HTR-8/SVneo (cell line): ENCODE measurements at regions not wholly inside any gene's neighbourhood (a gene's known extent, or its start where the extent isn't known, plus 50 kb on each side); places are given as distances from the start of the nearest gene placed in this dataset.

Experiments used
- DNase-seq: peaks from one replicate; pipeline ENCODE4 v3.0.0; 2011; ENCODE audit warnings: low spot score, mixed read lengths; ENCODE audit not compliant: insufficient read length
- FAIRE-seq: peaks from 2 replicates; lab custom pipeline; 2011; peaks lifted over from hg19 to GRCh38; lab: Jason Lieb, UNC

DNA sequence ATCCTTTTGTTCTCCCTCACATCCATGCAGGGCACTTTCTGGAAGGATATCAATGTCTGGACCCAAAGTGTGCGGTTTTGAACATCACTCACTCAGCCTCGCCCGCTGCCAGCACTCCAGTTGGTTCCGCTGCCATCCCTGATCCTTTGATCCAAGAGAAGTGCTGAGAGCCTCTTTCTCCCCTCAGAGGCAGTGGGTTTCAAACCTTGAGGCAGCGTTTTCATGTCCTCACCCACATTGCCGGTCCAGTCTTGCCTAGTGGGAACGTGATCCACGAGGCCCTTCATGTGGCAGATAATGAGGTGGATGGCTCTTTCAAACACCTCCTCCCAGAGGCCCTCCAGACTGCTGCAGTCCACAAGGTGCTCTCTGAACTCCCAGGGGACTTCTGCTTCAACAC is 122.2 kb downstream of the ACTL8 start:
- FAIRE-seq (no peak), DNase-seq (no peak)

DNA sequence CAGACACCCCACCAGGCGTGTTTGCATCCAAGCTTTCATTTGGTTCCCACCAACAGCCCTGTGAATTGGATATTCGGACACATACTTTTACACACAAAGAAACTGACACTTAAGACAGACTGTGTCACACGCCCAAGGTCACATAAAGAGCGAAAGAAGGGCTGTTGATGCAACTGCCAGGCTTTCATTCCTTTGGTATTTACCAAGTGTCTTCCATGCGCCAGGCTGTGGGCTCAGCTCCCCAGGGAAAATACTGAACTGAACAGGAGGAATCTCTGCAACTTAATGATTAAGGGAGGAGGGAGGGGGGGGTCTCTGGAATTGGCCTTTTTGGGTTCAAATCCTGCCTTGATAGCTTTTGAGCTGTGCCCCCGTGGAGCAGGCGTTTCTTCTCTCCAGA is 122.8 kb downstream of the ACTL8 start:
- no peak for FAIRE-seq
- DNase-seq: no peak

DNA sequence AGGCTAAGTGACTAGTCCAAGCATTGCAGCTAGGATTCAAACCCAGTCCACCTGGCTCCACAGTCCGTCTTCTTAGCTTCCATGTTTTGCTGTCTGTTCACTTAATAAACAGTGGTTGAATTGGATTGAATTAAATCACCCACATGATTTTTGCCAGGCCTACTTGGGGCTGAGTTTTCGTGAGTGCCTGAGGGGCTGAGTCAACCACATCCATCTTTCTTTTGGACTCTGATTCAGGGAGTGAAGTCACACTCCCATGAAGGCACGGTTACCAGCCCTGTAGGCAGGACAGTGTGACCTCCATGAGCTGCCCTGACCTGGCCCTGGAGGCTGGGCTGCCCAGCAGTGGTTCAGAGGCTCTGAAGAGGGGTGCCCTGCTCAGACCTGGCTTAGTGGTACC is 123.7 kb downstream of the ACTL8 start:
- DNase-seq (peak; percentile 60), FAIRE-seq (peak; percentile 67)

DNA sequence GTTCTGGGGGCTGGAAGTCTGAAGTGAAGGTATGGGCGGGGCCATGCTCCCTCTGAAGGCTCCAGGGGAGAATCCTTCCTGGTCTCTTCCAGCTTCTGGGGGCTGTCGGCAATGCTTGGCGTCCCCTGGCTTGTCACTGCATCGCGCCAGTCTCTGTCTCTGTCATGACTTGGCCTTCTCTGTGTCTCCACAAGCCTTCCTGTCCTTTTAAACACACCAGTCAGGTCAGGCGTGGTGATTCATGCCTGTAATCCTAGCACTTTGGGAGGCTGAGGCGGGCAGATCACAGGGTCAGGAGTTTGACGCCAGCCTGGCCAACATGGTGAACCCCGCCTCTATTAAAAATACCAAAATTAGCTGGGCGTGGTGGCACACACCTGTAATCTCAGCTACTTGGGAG is 125.3 kb downstream of the ACTL8 start:
- FAIRE-seq: no peak
- no peak for DNase-seq

DNA sequence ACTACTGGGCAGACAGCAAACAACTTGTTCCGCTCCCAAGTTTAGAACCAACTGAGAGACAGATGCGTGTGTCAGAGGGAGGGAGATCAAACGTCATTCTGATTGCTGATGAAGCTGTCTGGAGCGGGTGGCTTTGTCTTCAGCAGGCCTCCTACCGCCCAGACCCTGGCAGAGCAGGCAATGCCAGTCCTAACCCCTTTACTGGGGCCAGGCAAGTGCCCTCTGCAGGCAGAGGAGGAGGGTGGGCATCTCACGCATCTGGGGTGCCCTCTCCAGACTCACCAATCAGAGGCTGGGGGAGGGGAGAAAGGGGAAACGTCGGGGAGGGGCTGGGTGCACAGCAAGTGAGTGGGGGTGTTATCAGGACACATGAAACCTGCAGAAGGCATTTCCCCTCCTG is 126.6 kb downstream of the ACTL8 start:
- DNase-seq: no peak
- no peak for FAIRE-seq

DNA sequence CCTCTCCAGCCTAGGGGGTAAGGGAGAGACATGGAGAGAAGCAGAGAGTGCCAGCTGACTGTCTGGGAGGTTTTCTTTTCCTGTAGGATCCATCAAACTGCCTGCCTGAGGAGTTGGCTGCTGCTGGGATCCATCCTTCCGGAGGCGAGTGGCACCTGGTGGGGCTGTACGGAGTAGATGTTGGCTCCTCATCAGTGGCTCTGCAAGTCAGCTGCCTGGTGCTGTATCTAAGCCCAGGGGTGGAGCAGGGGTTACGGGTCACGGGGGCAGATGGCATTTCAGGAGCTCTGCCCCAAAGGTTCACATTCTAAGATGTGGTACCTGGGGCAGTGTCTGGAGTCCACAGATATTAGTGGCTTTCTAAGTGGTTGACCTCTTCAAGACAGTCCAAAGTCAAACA is 128.0 kb downstream of the ACTL8 start:
- FAIRE-seq (no peak), DNase-seq (no peak)

DNA sequence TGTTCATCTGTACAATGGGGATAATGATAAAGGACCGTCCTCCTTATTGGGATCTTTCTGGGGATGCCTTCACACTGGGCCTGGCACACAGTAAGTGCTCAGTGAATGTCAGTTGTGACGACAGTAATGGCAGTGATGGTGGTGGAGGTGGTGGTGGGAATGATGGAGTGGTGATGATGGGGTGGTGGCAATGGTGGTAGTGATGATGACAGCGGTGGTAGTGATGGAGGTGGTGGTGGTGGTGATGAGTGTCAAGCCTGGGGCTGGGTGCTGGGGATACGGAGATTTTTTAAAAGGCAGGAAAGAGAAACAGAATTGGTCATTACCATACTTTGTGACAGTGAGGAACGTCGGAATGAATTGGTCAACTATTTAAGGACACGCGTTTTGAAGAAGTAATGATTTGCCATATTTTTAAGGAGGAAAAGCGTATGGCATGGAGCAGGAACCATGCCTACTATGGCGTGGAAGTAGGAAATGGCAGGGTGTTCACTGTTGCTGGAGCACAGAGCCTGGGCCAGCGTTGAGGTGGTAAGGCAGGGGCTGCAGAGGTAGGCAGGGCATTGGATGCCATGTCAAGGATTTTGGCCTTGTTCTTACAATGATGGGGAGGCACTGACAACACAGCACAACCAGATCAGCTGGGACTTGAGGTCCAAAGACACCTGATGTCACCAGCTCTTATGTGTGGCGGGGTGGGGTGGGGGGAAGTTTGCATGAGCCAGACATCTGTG is 128.7 kb downstream of the ACTL8 start:
- FAIRE-seq: no peak
- DNase-seq: no peak

DNA sequence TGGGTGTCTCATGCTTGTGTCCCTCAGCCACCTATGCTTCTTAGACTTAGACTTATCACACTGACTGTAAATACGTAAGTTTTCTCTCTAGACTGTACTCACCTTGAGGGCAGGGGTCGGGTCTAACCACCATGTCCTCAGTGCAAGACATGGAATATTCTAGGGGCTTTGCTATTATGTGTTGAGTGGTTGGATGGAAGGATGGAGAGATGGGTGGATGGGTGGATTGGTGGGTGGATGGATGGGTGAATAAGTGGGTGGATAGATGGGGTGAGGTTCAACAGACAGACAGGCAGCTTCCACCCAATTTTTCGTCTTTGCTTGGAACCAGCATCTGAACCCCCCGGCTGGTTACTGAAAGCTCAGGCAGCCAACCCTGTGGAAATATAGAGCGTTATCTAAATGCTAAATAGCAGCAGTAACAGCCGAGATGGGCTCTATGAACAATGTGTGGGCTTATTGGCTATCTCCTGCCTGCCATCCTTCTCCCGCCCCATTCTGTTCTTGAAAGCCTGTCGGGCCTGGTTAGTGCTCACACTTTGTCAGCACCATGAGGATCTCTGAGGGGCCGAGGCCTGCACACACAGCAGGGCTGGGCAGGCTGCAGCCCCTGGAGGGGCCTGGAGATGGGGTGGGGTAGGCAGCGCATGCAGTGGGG is 130.7 kb downstream of the ACTL8 start:
- no peak for DNase-seq
- FAIRE-seq: no peak

DNA sequence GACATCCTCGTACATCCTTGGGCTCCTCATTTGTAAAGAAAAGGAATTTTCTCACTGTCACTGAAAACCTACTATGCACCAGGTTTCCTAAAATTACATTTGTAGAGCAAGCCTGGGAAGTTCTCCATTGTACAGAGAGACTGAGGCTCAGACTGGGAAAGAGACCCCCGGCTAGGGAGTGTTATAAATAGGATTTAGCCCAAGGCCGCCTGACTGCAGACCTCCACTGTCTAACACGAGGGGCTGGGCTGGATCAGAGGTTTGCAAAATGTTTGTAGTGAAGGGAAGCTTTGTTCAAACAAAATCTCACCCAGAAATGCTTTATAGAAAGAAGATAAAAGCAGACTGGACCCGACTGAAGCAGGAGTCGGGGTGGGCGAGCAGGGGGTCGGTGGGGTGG is 131.3 kb downstream of the ACTL8 start:
- DNase-seq: no peak
- no peak for FAIRE-seq

DNA sequence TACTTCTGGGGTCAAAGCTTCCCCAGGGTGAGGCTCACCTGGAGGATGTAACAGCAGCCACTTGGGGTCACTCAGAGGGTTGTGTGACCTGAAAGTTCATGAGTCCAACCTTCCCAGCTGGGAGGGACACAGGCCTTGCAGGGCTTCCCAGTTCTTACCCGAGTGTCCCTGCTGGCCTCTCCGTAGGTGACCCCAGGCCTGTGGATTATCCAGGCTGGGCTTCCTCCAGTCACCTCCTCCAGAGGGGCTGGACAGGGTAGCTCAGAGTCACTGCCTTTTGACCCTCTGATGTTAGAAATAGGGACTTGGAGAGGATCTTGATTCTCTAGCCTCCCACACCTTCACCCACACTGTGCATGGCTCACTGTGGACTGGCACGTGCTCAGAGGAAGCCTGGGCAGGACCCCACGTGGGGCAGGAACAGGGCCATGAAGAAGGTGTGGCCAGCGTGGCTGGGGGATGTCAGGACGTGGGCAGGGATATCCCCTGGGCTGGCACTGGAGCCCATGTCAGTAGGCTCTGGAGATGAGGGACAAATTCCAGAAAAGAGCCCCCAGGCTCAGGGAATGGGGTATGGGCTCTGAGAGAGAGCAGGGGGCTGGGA is 131.8 kb downstream of the ACTL8 start:
- FAIRE-seq: no peak
- no peak for DNase-seq

DNA sequence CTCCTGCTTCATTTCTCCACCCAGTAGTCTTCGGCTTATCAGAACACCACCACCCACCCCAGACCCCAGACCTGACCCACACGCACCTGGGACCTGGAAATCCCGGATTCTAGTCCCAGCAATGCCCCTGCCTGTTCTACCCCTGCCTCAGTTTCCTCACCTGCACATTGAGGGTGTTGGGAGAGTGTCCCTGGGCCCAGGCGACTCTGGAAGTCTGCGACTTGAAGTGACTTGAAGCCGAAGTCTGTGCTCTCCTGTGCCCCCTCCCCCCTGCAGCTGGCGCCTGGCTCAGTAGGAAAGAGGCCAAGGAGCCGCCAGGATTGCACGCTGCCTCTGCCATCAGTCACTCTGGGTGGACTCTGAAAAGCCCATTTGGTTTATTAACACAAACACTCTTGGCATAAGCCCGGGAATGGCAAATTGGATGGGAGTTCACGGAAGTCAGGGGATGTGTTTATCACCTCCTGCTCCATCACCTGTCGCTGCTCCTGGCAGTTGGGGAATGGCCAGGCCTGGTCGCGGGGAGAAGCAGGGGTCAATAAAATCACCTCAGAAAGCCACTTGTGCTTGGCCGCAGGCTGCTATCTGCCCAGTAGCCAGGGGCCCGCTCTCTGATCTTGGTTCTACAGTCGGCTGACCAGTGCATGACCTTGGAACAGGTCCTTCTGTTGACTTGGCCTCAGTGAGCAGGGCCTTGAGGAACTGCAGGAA is 132.7 kb downstream of the ACTL8 start:
- FAIRE-seq: no peak

DNA sequence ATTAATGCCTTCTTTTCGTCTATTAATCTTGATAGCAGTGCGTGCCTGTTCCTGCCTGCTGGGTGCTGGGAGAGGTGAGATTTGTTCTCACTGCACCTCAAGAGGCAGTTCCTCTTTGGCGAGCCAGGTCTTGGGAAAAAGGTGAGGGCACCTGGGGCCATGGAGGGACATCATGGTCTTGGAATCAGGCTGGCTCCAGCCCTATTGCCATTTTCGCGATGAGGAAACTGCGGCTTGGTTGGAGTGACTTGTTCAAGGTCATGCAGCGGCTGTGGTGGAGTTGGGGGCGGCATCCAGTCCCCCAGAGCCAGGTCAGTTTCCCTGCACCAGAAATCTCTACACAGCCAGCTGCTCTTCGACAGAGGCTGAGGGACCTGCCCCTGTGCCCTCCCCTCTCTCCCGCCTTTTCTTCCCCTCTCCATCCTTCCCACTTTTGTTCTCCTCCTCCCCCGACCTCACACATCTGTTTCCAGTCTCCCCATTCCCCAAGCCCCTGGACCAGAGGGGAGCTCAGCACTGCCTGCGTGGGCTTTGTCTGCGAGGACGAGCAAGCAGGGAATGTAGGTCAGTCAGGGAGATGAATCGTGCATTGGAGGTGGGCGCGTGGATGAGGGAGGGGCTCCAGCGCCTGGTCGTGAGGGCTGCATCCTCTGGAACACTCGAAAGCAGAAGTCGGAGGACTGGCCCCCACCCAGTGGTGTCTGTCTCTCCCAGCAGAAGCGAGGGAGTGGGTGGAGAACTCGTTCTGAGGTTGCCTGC is 135.1 kb downstream of the ACTL8 start:
- FAIRE-seq: no peak
- no peak for DNase-seq

More for the DNA sequence above, 132.7 kb downstream of the ACTL8 start:
- DNase-seq: no peak

DNA sequence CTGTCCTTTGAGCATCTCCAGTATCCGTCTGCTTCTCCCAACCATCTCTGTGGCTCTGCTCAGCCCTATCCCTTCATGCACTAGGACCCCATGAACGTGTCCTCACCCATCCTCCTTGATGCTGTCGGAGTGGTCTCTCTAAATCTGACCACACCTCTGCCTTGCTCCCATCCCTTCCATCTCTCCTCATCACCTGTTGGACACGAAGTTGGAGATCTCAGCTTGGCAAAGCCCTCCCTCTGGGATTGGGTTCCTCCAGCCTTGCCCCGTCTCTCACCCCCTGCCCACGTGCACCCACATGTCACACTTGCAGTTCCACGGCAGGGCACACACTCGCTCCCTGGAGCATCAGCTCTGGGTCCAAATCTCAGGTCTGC is 135.7 kb downstream of the ACTL8 start:
- DNase-seq: no peak

DNA sequence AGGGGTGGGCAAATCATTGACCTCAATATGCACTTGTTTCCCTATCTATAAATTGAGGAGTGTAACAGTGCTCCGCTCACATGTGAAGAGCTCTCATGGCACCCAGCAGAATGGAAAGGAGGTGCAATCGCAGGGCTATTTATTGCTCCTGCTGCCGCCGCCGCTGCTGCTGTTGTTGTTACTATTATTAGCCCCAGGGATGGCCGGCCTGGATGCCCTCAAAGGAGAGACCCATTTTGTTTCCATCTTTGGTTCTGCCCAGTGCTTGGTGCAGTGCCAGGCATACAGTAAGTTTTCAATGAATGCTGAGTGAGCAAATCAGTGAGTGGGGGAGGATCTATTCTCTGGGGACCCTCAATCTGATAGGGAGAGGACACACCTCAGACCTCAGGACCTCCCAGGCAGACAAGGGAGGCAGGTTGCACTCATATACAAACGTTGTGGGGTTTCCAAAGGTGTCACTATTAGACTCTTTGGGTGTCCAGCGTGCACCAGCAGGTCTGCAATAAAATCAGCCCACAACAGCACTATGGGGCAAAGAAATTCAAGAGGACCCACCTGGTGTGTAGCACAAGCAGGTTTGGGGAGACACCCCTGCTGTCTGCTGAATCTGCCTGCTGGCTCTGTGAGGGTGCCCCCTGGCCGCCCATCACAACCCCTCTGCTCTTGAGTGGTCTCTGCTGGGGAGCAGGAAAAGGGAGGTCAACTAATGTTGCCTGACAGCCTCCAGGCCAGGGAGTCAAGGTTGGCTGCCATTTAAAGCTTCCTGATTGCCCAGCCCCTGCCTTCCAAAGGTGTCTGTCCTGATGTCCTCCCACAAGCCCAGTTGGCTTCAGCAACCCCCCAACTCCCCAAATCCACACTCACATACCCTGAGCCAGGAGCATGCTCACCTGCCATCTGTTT is 136.3 kb downstream of the ACTL8 start:
- FAIRE-seq (no peak), DNase-seq (no peak)

More for the DNA sequence above, 135.7 kb downstream of the ACTL8 start:
- FAIRE-seq: no peak

DNA sequence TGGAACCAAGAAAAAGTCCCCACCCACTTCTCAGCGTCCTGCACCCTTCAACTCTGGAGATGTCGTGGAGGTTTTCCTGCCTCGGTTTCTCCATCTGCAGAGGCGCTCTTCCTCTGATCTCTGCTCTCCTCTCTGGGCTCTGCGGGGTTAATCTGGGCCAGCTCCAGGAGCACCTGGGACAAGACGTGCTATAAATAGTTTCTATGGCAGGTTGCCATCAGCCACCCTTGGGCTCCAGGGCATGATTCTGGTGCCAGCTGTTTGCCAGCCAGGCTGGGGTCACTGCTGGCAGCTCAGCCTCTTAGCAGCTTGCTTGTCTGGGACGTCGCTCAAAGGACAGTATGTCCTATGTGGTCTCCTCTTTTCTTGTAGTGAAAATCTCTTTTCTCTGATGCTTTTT is 137.1 kb downstream of the ACTL8 start:
- DNase-seq (no peak), FAIRE-seq (no peak)

DNA sequence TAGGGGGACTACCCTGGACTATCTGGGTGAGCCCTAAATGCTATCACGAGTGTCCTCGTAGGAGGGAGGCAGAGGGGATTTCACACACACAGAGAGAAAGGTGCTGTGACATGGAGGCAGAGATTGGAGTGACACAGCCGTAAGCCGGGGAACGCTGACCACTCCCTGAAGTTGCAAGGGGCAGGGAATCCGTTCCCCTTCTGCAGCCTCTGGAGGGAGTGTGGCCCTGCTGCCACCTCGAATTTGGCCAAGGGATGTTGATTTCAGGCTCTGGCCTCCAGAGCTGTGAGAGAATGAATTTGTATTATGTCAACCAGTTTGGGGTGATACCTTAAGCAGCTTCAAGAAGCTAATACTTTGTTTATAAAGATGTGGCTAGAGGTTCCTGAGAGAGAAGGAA is 137.7 kb downstream of the ACTL8 start:
- FAIRE-seq: no peak
- DNase-seq: no peak

DNA sequence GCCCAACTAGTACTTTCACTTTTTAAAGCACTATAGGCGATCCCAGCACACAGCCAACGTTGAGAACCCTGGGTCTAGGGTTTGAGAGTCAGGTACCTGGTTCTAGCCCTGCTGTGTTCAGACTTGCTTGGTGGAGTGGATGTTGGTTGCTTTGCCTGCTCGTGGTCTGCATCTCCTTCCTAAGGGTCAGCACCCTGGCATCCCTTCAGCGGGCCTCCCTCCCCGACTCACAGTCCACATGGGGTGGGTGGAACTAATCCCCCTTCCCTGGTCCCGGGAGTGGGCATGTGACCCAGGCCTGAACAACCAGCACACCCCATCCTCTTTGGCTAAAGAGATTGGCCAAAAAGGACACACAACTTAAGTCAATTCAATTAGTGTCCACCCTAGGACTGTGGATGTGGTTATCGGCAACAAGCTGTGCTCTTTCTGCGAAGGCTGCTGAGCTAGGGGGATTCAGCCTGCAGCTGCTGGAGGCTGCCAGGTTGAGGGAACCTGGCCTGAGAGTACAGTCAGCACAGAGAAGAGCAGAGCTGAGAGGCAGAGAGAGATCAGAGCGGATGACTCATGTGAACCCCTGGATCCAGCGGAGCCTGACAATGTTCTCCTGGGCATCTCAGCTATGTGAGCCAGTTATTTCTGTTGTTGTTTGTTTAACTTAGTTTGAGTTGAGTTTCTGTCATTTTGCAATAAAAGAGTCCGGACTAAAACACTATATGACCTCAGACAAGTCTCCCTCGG is 138.9 kb downstream of the ACTL8 start:
- no peak for FAIRE-seq
- DNase-seq: no peak

DNA sequence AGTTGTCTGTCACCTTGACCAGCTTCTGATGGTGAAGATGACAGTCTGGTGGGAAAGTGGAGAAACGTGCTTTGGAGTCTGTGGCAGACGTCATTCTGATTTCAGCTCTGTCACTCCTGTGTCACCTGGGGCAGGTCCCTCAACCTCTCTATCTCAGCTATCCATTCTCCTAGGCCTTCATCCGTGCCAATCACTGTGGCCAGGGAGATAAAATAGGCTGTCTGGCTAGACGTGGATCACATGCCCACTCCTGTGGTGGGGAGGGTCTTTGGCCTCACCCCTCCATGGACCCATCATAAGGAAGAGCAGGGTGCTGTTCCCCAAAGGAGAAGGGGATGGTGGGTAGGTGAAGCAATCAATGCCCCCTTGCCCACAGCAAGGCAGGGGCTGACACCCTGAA is 140.3 kb downstream of the ACTL8 start:
- FAIRE-seq (no peak), DNase-seq (no peak)

DNA sequence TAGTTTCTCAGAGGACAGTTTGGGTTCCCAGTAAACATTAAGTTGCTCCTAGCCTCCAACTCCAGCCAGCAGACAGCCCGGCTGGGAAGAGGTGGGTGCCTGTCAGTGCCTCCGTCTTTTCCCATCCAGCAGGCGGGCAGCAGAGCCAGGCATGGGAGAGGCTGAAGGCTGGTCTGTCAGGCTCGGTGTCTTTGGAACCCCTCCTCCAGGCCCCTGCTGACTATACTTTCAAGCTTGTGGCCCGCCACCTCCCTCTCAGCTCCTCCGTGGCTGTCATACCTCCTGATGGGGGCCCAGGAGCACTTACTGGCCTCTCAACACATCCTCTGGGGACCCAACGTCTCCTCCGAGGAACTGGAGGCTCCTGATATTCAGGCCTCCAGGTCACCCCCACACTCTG is 140.9 kb downstream of the ACTL8 start:
- FAIRE-seq (no peak), DNase-seq (no peak)
